A673 (cell line): ENCODE measurements at regions not wholly inside any gene's neighbourhood (a gene's known extent, or its start where the extent isn't known, plus 50 kb on each side); places are given as distances from the start of the nearest gene placed in this dataset.

Source experiments
- BruUV-seq: library from RNA; stranded (reverse); fragments of 400-500 nt; replicated peaks from 2 replicates; lab custom pipeline; 2021; lab: Mats Ljungman, UMichigan
- CTCF ChIA-PET: fragments of 300-600 bp; sonication (Branson Sonifier 250); formaldehyde crosslinking; loops from one replicate; lab custom pipeline; 2022; ENCODE audit warnings: antibody characterized with exemption; lab: Charles Lee
- POLR2A ChIA-PET: fragments of 300-600 bp; sonication (Branson Sonifier 250); formaldehyde crosslinking; loops from one replicate; lab custom pipeline; 2022; ENCODE audit warnings: antibody characterized with exemption; ENCODE audit not compliant: low non-redundant PET; lab: Charles Lee
- DNase-seq: peaks from one replicate; pipeline ENCODE4 v3.0.0-alpha.2; 2015; ENCODE audit warnings: low spot score
- H3K27ac ChIP-seq: fragments of 200-600 bp; sonication (generic); 2 replicates; pipeline ENCODE4 v1.5.1; 2016; ENCODE audit warnings: mixed run types, low read depth, mild to moderate bottlenecking, mixed read lengths, antibody characterized with exemption, low read length; ENCODE audit not compliant: poor library complexity, severe bottlenecking
- H3K27me3 ChIP-seq: fragments of 200-600 bp; sonication (generic); replicated peaks from 2 replicates; pipeline ENCODE4 v1.6.1; 2017; ENCODE audit warnings: mixed run types, low read depth, mild to moderate bottlenecking, mixed read lengths, antibody characterized with exemption, low read length; ENCODE audit not compliant: insufficient read depth, poor library complexity
- H3K36me3 ChIP-seq: fragments of 200-600 bp; sonication (generic); 2 replicates; pipeline ENCODE4 v1.6.1; 2016; ENCODE audit warnings: mixed run types, mild to moderate bottlenecking, mixed read lengths, antibody characterized with exemption, low read length; ENCODE audit not compliant: insufficient read depth, poor library complexity, severe bottlenecking
- H3K4me1 ChIP-seq: fragments of 200-600 bp; sonication (generic); 2 replicates; pipeline ENCODE4 v1.6.1; 2017; ENCODE audit warnings: mixed run types, mild to moderate bottlenecking, mixed read lengths, antibody characterized with exemption, low read length; ENCODE audit not compliant: insufficient read depth, poor library complexity, severe bottlenecking
- H3K4me3 ChIP-seq: fragments of 200-600 bp; sonication (generic); 2 replicates; pipeline ENCODE4 v1.5.1; 2016; ENCODE audit warnings: low read depth, mixed run types, mild to moderate bottlenecking, mixed read lengths, low read length; ENCODE audit not compliant: poor library complexity, severe bottlenecking
- H3K9me3 ChIP-seq: fragments of 200-600 bp; sonication (generic); 2 replicates; pipeline ENCODE4 v1.6.1; 2016; ENCODE audit warnings: mixed run types, low read depth, mild to moderate bottlenecking, mixed read lengths, antibody characterized with exemption, low read length; ENCODE audit not compliant: poor library complexity, severe bottlenecking
- EZH2 ChIP-seq: fragments of 200-600 bp; sonication (generic); IDR thresholded peaks from 2 replicates; pipeline ENCODE4 v1.6.1; 2017; ENCODE audit warnings: borderline replicate concordance, low read depth, mild to moderate bottlenecking, mixed read lengths, antibody characterized with exemption, low read length; ENCODE audit not compliant: poor library complexity, severe bottlenecking
- intact Hi-C: fragments of 100-400 bp; cut with micrococcal nuclease; formaldehyde crosslinking; loops from one replicate; pipeline ENCODE4 v1.10.0; 2022; ENCODE audit not compliant: unreplicated experiment
- TF ChIP-seq, protein P1 (sequence below): fragments of 300-800, 200-600 bp; sonication (generic); conservative IDR thresholded peaks from 2 replicates; pipeline ENCODE4 v1.5.1; 2017; ENCODE audit warnings: low read depth, mild to moderate bottlenecking, antibody characterized with exemption, low read length, moderate library complexity, mixed read lengths

DNA sequence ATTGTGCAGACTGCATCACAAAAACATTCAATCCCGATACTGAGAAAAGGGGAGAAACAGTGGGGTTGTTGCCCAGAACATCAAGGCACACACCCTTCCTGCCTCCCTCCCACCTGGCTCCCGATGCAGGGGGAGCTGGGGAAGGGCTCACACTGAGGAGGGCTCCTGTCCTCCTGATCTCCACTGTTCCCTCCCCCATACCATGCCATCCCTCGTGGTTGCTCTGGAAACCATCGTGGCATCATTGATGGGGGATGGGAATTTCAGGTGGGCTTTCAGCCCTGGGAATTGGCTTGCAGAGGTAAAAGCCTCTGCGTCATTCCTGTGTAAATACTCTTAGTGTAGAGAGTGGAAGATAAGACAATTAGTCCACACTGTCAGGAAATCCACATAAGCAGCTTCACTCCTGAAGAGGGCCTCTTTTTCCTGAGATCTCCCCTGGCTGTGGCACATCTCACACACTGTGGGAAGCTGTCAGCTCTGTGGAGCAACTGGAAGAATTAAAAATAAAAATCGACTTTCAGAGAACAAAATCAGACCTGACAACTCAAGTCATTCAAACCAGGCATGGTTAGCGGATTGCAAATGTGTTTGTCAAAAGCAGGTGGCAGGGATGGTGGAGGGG lies 176.0 kb downstream of the CHST1 start:
- POLR2A ChIA-PET = no interaction called here
- no TSS peak for BruUV-seq
- H3K27me3 ChIP-seq = peaks cover 21% of the 10 kb centered on the region
- no peak for TF ChIP-seq EZH2
- TF ChIP-seq, protein P1, sequence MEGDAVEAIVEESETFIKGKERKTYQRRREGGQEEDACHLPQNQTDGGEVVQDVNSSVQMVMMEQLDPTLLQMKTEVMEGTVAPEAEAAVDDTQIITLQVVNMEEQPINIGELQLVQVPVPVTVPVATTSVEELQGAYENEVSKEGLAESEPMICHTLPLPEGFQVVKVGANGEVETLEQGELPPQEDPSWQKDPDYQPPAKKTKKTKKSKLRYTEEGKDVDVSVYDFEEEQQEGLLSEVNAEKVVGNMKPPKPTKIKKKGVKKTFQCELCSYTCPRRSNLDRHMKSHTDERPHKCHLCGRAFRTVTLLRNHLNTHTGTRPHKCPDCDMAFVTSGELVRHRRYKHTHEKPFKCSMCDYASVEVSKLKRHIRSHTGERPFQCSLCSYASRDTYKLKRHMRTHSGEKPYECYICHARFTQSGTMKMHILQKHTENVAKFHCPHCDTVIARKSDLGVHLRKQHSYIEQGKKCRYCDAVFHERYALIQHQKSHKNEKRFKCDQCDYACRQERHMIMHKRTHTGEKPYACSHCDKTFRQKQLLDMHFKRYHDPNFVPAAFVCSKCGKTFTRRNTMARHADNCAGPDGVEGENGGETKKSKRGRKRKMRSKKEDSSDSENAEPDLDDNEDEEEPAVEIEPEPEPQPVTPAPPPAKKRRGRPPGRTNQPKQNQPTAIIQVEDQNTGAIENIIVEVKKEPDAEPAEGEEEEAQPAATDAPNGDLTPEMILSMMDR = no peak
- H3K9me3 ChIP-seq = no peaks in the 10 kb centered on the region
- no peaks in the 10 kb centered on the region for H3K4me1 ChIP-seq
- no peak overlapping the region for H3K4me3 ChIP-seq
- no peak for DNase-seq
- intact Hi-C loops = no loop called here
- no peaks in the 10 kb centered on the region for H3K36me3 ChIP-seq
- CTCF ChIA-PET = no interaction called here
- no peak overlapping the region for H3K27ac ChIP-seq

DNA sequence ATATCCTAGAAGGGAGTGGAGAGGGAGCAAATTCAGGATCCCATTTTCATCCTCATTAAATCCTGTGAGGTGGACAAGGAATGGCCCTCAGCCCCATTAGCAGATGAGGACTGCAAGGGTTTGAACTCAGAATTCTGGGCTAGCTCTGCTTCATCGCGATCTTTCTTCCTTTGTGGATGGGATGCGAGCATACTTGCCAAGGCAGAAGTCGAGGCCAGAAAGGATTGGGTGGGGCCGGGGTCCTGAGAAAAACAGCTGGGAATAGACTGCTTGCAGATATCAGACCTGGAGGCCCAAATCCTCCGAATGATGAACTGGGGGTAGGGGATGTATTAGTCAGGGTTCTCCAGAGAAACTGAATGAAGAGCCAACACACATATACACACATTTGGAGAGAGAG lies 179.0 kb downstream of the CHST1 start:
- no peak overlapping the region for H3K4me3 ChIP-seq
- BruUV-seq = no TSS peak
- peaks cover 14% of the 10 kb centered on the region for H3K27me3 ChIP-seq
- no peak for DNase-seq
- no peak overlapping the region for H3K27ac ChIP-seq
- ChIA-PET CTCF (no interaction called here), POLR2A (no interaction called here)
- intact Hi-C loops = no loop called here
- H3K4me1 ChIP-seq = no peaks in the 10 kb centered on the region
- no peaks in the 10 kb centered on the region for H3K36me3 ChIP-seq
- no peaks in the 10 kb centered on the region for H3K9me3 ChIP-seq
- TF ChIP-seq EZH2 = no peak
- TF ChIP-seq, protein P1 = no peak

DNA sequence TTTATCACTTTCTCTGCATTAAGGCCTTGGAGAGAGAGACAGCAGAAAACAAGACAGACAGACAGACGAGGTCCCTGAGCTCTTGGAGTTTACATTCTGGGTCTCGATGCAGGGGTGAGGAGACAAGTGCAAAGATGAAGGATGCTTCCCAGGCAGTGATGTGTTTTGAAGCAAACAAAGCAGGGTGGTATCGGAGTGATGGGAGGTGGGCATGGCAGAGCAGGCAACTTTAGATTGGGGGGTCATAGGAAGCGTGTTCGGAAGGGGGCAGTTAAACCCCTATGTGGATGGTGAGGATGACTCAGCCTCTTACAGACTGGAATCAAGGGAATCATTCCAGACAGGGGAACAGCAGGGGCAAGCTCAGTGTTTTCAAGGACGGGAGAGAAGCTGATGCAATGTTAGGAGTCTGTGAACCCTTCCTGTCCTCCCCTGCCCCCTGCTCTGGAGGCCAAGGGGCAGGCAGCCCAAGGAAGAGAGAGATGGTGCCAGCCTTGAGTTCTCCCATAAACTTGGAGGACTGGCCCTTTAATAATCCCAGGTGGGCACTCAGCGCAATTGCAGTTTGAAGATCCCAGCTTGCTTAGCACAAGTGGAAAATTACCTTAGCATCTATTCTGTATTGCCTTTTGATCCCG lies 180.2 kb downstream of the CHST1 start:
- Histone ChIP-seq H3K27me3 (peaks cover 5% of the 10 kb centered on the region), H3K4me3 (no peak overlapping the region), H3K4me1 (peaks cover 3% of the 10 kb centered on the region), H3K36me3 (no peaks in the 10 kb centered on the region), H3K27ac (no peak overlapping the region), H3K9me3 (no peaks in the 10 kb centered on the region)
- intact Hi-C loops = no loop called here
- DNase-seq = no peak
- TF ChIP-seq EZH2 = no peak
- TF ChIP-seq, protein P1 = peak; percentile 27; the same call in 1 of the 2 replicates
- BruUV-seq = no TSS peak
- POLR2A ChIA-PET = no interaction called here
- CTCF ChIA-PET = interaction anchor here (0.6 kb wide), 1 partner anchor 551 kb away, joined by 3 read pairs; no protein-coding TSS in a partner anchor
